ENCODE measurements at regions not wholly inside any gene's neighbourhood (a gene's known extent, or its start where the extent isn't known, plus 50 kb on each side); places are given as distances from the start of the nearest gene placed in this dataset.

GRCh38 chr12:125890971-125891370 is 825.7 kb downstream of the AACS start:
- peaks cover 0 to 2% of the 10 kb centered on the region in 2 experiments; a peak in 1 of 5 replicates for H3K9me3 Mint-ChIP-seq
- no CpG with 5 or more reads among the region's 5 CpGs for WGBS (ENCODE audit: extremely low coverage, insufficient read length, low lambda C conversion rate)

More at GRCh38 chr12:125890971-125891370, 825.7 kb downstream of the AACS start:
- Histone ChIP-seq H2BK15ac (ENCODE audit: low read depth, low read length) (no peak overlapping the region), H4K20me1 (ENCODE audit: control insufficient read depth, insufficient read depth, insufficient read length) (no peaks in the 10 kb centered on the region), H2BK20ac (ENCODE audit: low read depth, low read length, poor library complexity, severe bottlenecking) (no peak overlapping the region), H4K5ac (ENCODE audit: insufficient read length, low read depth, low read length) (no peak overlapping the region), H3T11ph (ENCODE audit: low read length) (no peak overlapping the region), H2BK12ac (ENCODE audit: insufficient read length, low read depth, low read length) (no peak overlapping the region), H3K14ac (ENCODE audit: insufficient read depth, low read length) (no peak overlapping the region), H3K79me2 (ENCODE audit: insufficient read depth, low read length) (no peaks in the 10 kb centered on the region), H3K4me1 (ENCODE audit: insufficient read depth, low read length) (peaks cover 6% of the 10 kb centered on the region), H4K8ac (replicated peaks; ENCODE audit: insufficient read length, low read depth, low read length) (no peak overlapping the region), H2BK120ac (ENCODE audit: low read depth, low read length, poor library complexity, severe bottlenecking) (no peak overlapping the region), H2BK5ac (ENCODE audit: insufficient read length, low read length) (no peak overlapping the region), H2AFZ (ENCODE audit: low read length) (no peak overlapping the region), H3K4me2 (ENCODE audit: insufficient read depth, insufficient read length, low read length) (no peak overlapping the region), H3K27me3 (ENCODE audit: insufficient read depth, low read length) (no peaks in the 10 kb centered on the region), H3K23me2 (ENCODE audit: insufficient read length, low read depth, low read length, poor library complexity, severe bottlenecking) (no peaks in the 10 kb centered on the region), H3K23ac (ENCODE audit: insufficient read length, low read depth, low read length) (no peak overlapping the region), H2AK5ac (ENCODE audit: insufficient read length, low read length) (no peak overlapping the region), H3K9ac (ENCODE audit: extremely low read depth, insufficient read length, low read length) (no peak overlapping the region), H3K79me1 (ENCODE audit: insufficient read depth, low read depth, low read length, poor library complexity, severe bottlenecking) (no peaks in the 10 kb centered on the region), H4K91ac (ENCODE audit: insufficient read length, low read depth, low read length) (no peak overlapping the region), H3K4ac (ENCODE audit: low read depth, low read length) (no peak overlapping the region), H3K27ac (ENCODE audit: insufficient read length, low read depth, low read length) (no peak overlapping the region), H3K18ac (ENCODE audit: insufficient read length, low read depth, low read length) (no peak overlapping the region), H3K9me3 (ENCODE audit: control insufficient read depth, low read depth, low read length) (no peaks in the 10 kb centered on the region), H3K56ac (ENCODE audit: insufficient read length, low read depth, low read length) (no peak overlapping the region)
- peaks cover 2% of the 10 kb centered on the region; the same call in 1 of the 2 replicates for H3K27me3 Mint-ChIP-seq (ENCODE audit: low read depth)
- peaks cover 29 to 39% of the 10 kb centered on the region in 2 experiments for H3K4me1 Mint-ChIP-seq
- peak overlapping the region in 1 of 3 experiments; percentile 33; a peak in 4 of 7 replicates for H3K27ac Mint-ChIP-seq
- TF ChIP-seq CTCF (conservative IDR thresholded peaks at IDR 0.05), result no peak
- H3K36me3 Mint-ChIP-seq (ENCODE audit: insufficient read depth in 1 of 3, low read depth in 3 of 3), result no peaks in the 10 kb centered on the region
- DNase-seq, result no peak
- no peak overlapping the region for H3K4me3 Mint-ChIP-seq

Measured in H9 (cell line).